Activated CD8-positive, alpha-beta T cell treated with anti-CD3 and anti-CD28 coated beads for 36 hours (primary cell): ENCODE measurements at regions not wholly inside any gene's neighbourhood (a gene's known extent, or its start where the extent isn't known, plus 50 kb on each side); places are given as distances from the start of the nearest gene placed in this dataset.

Experiments
- ATAC-seq: fragments of 200-7000 bp; cut with Tn5 transposase; one replicate; pipeline ENCODE4 v1.10.0; 2021; ENCODE audit warnings: mild to moderate bottlenecking, moderate library complexity
- CTCF ChIA-PET: fragments of 350-600 bp; sonication (Branson Sonifier 250); formaldehyde crosslinking; loops from one replicate; lab custom pipeline; 2021; ENCODE audit warnings: antibody characterized with exemption; lab: Charles Lee
- POLR2A ChIA-PET: fragments of 350-600 bp; sonication (Branson Sonifier 250); formaldehyde crosslinking; loops from one replicate; lab custom pipeline; 2021; ENCODE audit warnings: antibody characterized with exemption; lab: Charles Lee
- DNase-seq: peaks from one replicate; pipeline ENCODE4 v3.0.0-alpha.2; 2020
- H3K27ac Mint-ChIP-seq: one replicate; pipeline ENCODE4 v1.8.0; 2021; ENCODE audit warnings: mild to moderate bottlenecking, mixed read lengths
- H3K27me3 Mint-ChIP-seq: one replicate; pipeline ENCODE4 v1.8.0; 2021; ENCODE audit warnings: mixed read lengths
- H3K36me3 Mint-ChIP-seq: one replicate; pipeline ENCODE4 v1.8.0; 2021; ENCODE audit warnings: low read depth, mixed read lengths
- H3K4me1 Mint-ChIP-seq: one replicate; pipeline ENCODE4 v1.8.0; 2021; ENCODE audit warnings: low read depth, mixed read lengths
- H3K4me3 Mint-ChIP-seq: one replicate; pipeline ENCODE4 v1.8.0; 2021; ENCODE audit warnings: mild to moderate bottlenecking, moderate library complexity, mixed read lengths
- H3K9me3 Mint-ChIP-seq: one replicate; pipeline ENCODE4 v1.8.0; 2021; ENCODE audit warnings: mixed read lengths
- CTCF ChIP-seq: fragments of 200-600 bp; IDR thresholded peaks from one replicate; pipeline ENCODE4 v1.8.0; 2022; ENCODE audit warnings: antibody characterized with exemption, mild to moderate bottlenecking
- intact Hi-C: fragments of 100-400 bp; cut with micrococcal nuclease; formaldehyde crosslinking; loops from one replicate; pipeline ENCODE4 v1.10.0; 2022

- DNase-seq, result no peak
- no peak overlapping the region for H3K27ac Mint-ChIP-seq
- no peaks in the 10 kb centered on the region for H3K27me3 Mint-ChIP-seq
- no peaks in the 10 kb centered on the region for H3K36me3 Mint-ChIP-seq
- ChIA-PET CTCF (no interaction called here), POLR2A (no interaction called here)
- ATAC-seq, result no peak
- H3K4me1 Mint-ChIP-seq, result no peaks in the 10 kb centered on the region
- H3K4me3 Mint-ChIP-seq, result no peak overlapping the region
- H3K9me3 Mint-ChIP-seq, result no peaks in the 10 kb centered on the region
- intact Hi-C loops, result no loop called here
- TF ChIP-seq CTCF, result no peak
Observed at GRCh38 chr13:44157606-44158005, 216.0 kb upstream of the SERP2 start.

- no peak for TF ChIP-seq CTCF
Observed at GRCh38 chr13:44158098-44158521, 215.5 kb upstream of the SERP2 start.

GRCh38 chr13:44158881-44159632 is 214.6 kb upstream of the SERP2 start:
- H3K36me3 Mint-ChIP-seq, result no peaks in the 10 kb centered on the region
- H3K9me3 Mint-ChIP-seq, result no peaks in the 10 kb centered on the region
- ChIA-PET CTCF (no interaction called here), POLR2A (no interaction called here)
- TF ChIP-seq CTCF, result no peak
- ATAC-seq, result no peak
- no peaks in the 10 kb centered on the region for H3K27me3 Mint-ChIP-seq
- no peak for DNase-seq
- H3K27ac Mint-ChIP-seq, result no peak overlapping the region
- intact Hi-C loops, result no loop called here
- H3K4me3 Mint-ChIP-seq, result no peak overlapping the region
- H3K4me1 Mint-ChIP-seq, result no peaks in the 10 kb centered on the region

More at GRCh38 chr13:44158098-44158521, 215.5 kb upstream of the SERP2 start:
- no peaks in the 10 kb centered on the region for H3K9me3 Mint-ChIP-seq
- H3K27ac Mint-ChIP-seq, result no peak overlapping the region
- intact Hi-C loops, result no loop called here
- no peaks in the 10 kb centered on the region for H3K27me3 Mint-ChIP-seq
- POLR2A ChIA-PET, result no interaction called here
- DNase-seq (no peak), ATAC-seq (no peak)
- H3K4me3 Mint-ChIP-seq, result no peak overlapping the region
- H3K36me3 Mint-ChIP-seq, result no peaks in the 10 kb centered on the region
- H3K4me1 Mint-ChIP-seq, result no peaks in the 10 kb centered on the region
- CTCF ChIA-PET, result no interaction called here

GRCh38 chr13:44159633-44160279 is 213.9 kb upstream of the SERP2 start:
- no peaks in the 10 kb centered on the region for H3K4me1 Mint-ChIP-seq
- CTCF ChIA-PET, result no interaction called here

More at GRCh38 chr13:44159633-44160279, 213.9 kb upstream of the SERP2 start:
- H3K9me3 Mint-ChIP-seq, result no peaks in the 10 kb centered on the region
- POLR2A ChIA-PET, result no interaction called here
- TF ChIP-seq CTCF, result no peak
- H3K27me3 Mint-ChIP-seq, result no peaks in the 10 kb centered on the region
- H3K27ac Mint-ChIP-seq, result no peak overlapping the region
- intact Hi-C loops, result no loop called here
- ATAC-seq, result no peak
- DNase-seq, result no peak
- no peaks in the 10 kb centered on the region for H3K36me3 Mint-ChIP-seq
- no peak overlapping the region for H3K4me3 Mint-ChIP-seq
